Neural cell (in vitro differentiated cells): ENCODE measurements at regions not wholly inside any gene's neighbourhood (a gene's known extent, or its start where the extent isn't known, plus 50 kb on each side); places are given as distances from the start of the nearest gene placed in this dataset.

Source experiments
- H2AFZ ChIP-seq: fragments of 200-600, 300-800 bp; sonication (generic), shearing (Covaris generic); 2 replicates; pipeline ENCODE4 v1.6.0; 2014; ENCODE audit warnings: low read depth, mild to moderate bottlenecking, antibody characterized with exemption, low read length, moderate library complexity
- H3F3A ChIP-seq: fragments of 200-600 bp; shearing (Covaris generic); 2 replicates; pipeline ENCODE4 v1.6.1; 2016; ENCODE audit warnings: mild to moderate bottlenecking, moderate library complexity, mixed read lengths, antibody characterized with exemption, low read length; ENCODE audit not compliant: insufficient read depth, poor library complexity, severe bottlenecking
- H3K27ac ChIP-seq: fragments of 200-600, 300-800 bp; sonication (generic), shearing (Covaris generic); 2 replicates; pipeline ENCODE4 v1.5.1; 2014; ENCODE audit warnings: mild to moderate bottlenecking, low read length, moderate library complexity
- H3K27me3 ChIP-seq: fragments of 300-800, 200-600 bp; sonication (generic), shearing (Covaris generic); 2 replicates; pipeline ENCODE4 v1.6.0; 2014; ENCODE audit warnings: mild to moderate bottlenecking, low read depth, low read length, moderate library complexity; ENCODE audit not compliant: insufficient read depth
- H3K36me3 ChIP-seq: fragments of 300-800, 200-600 bp; sonication (generic), shearing (Covaris generic); 2 replicates; pipeline ENCODE4 v1.5.1; 2014; ENCODE audit warnings: mild to moderate bottlenecking, antibody characterized with exemption, low read length, moderate library complexity; ENCODE audit not compliant: insufficient read depth
- H3K4me2 ChIP-seq: fragments of 300-800, 200-600 bp; sonication (generic), shearing (Covaris generic); 2 replicates; pipeline ENCODE4 v1.6.0; 2014; ENCODE audit warnings: mild to moderate bottlenecking, low read length
- H3K4me3 ChIP-seq: fragments of 300-800, 200-600 bp; sonication (generic), shearing (Covaris generic); 2 replicates; pipeline ENCODE4 v1.5.1; 2014; ENCODE audit warnings: mild to moderate bottlenecking, low read length, moderate library complexity
- H3K79me2 ChIP-seq: fragments of 200-600 bp; shearing (Covaris generic); replicated peaks from 2 replicates; pipeline ENCODE4 v1.6.0; 2014; ENCODE audit warnings: mild to moderate bottlenecking, low read length, moderate library complexity; ENCODE audit not compliant: insufficient read depth
- H3K9ac ChIP-seq: fragments of 300-800, 200-600 bp; sonication (generic), shearing (Covaris generic); 2 replicates; pipeline ENCODE4 v1.6.1; 2016; ENCODE audit warnings: mild to moderate bottlenecking, low read length, mixed read lengths
- H3K9me2 ChIP-seq: fragments of 200-600 bp; shearing (Covaris generic); 2 replicates; pipeline ENCODE4 v1.6.1; 2016; ENCODE audit warnings: mild to moderate bottlenecking, low read length, mixed read lengths; ENCODE audit not compliant: insufficient read depth
- H3K9me3 ChIP-seq: fragments of 200-600, 300-800 bp; sonication (generic), shearing (Covaris generic); 2 replicates; pipeline ENCODE4 v1.6.1; 2016; ENCODE audit warnings: mild to moderate bottlenecking, mixed run types, low read length, moderate library complexity, mixed read lengths
- H4K20me1 ChIP-seq: fragments of 200-600 bp; shearing (Covaris generic); 2 replicates; pipeline ENCODE4 v1.6.1; 2016; ENCODE audit warnings: mild to moderate bottlenecking, mixed run types; ENCODE audit not compliant: insufficient read depth
- CTCF ChIP-seq: fragments of 450-650 bp; IDR thresholded peaks from 2 replicates; pipeline ENCODE4 v1.5.1; 2014; ENCODE audit warnings: antibody characterized with exemption, mild to moderate bottlenecking, moderate library complexity; ENCODE audit not compliant: poor library complexity, severe bottlenecking
- EP300 ChIP-seq: fragments of 450-650 bp; conservative IDR thresholded peaks from 2 replicates; pipeline ENCODE4 v1.6.1; 2014; ENCODE audit warnings: antibody characterized with exemption, mild to moderate bottlenecking, moderate library complexity; ENCODE audit not compliant: poor library complexity, severe bottlenecking
- EZH2 ChIP-seq: fragments of 200-600, 300-800 bp; shearing (Covaris generic), sonication (generic); IDR thresholded peaks from 2 replicates; pipeline ENCODE4 v1.6.1; 2014; ENCODE audit warnings: antibody characterized with exemption, low read length, borderline replicate concordance, mild to moderate bottlenecking; ENCODE audit not compliant: insufficient read depth, poor library complexity, severe bottlenecking
- MXI1 ChIP-seq: fragments of 450-650 bp; conservative IDR thresholded peaks from 2 replicates; pipeline ENCODE4 v1.6.1; 2014; ENCODE audit warnings: antibody characterized with exemption, mild to moderate bottlenecking; ENCODE audit not compliant: poor library complexity, severe bottlenecking
- POLR2AphosphoS5 ChIP-seq: IDR thresholded peaks from 2 replicates; pipeline ENCODE4 v1.6.1; 2012
- RAD21 ChIP-seq: fragments of 450-650 bp; conservative IDR thresholded peaks from 2 replicates; pipeline ENCODE4 v1.6.1; 2014; ENCODE audit warnings: antibody characterized with exemption, mild to moderate bottlenecking, moderate library complexity
- REST ChIP-seq: IDR thresholded peaks from 2 replicates; pipeline ENCODE4 v1.6.1; 2012; ENCODE audit warnings: borderline replicate concordance
- SMC3 ChIP-seq: fragments of 450-650 bp; conservative IDR thresholded peaks from 2 replicates; pipeline ENCODE4 v1.6.1; 2014; ENCODE audit warnings: antibody characterized with exemption, mild to moderate bottlenecking, moderate library complexity; ENCODE audit not compliant: poor library complexity
- TAF1 ChIP-seq: IDR thresholded peaks from 2 replicates; pipeline ENCODE4 v1.6.1; 2012; ENCODE audit warnings: low read depth

GRCh38 chr13:99768986-99769385 is 202.6 kb downstream of the ZIC5 start:
- H3K36me3 ChIP-seq, result no peaks in the 10 kb centered on the region
- no peak overlapping the region for H3K27ac ChIP-seq
- no peak overlapping the region for H3K9ac ChIP-seq
- H3K4me3 ChIP-seq, result no peak overlapping the region
- H3K9me2 ChIP-seq, result no peaks in the 10 kb centered on the region
- H3F3A ChIP-seq, result no peaks in the 10 kb centered on the region
- H3K9me3 ChIP-seq, result no peaks in the 10 kb centered on the region
- no peak overlapping the region for H2AFZ ChIP-seq
- H4K20me1 ChIP-seq, result no peaks in the 10 kb centered on the region
- no peaks in the 10 kb centered on the region for H3K79me2 ChIP-seq
- H3K4me2 ChIP-seq, result no peak overlapping the region
- H3K27me3 ChIP-seq, result no peaks in the 10 kb centered on the region
- no peak for TF ChIP-seq MXI1
- TF ChIP-seq POLR2AphosphoS5, result no peak
- TF ChIP-seq EZH2, result no peak
- no peak for TF ChIP-seq CTCF
- no peak for TF ChIP-seq EP300

- TF ChIP-seq TAF1, result no peak
- TF ChIP-seq RAD21, result no peak
- peak; percentile 12 for TF ChIP-seq CTCF
- no peak for TF ChIP-seq SMC3
- Histone ChIP-seq H3K36me3 (no peaks in the 10 kb centered on the region), H3F3A (no peaks in the 10 kb centered on the region), H3K4me3 (no peak overlapping the region), H3K4me2 (no peak overlapping the region), H3K27ac (no peak overlapping the region), H4K20me1 (no peaks in the 10 kb centered on the region), H3K79me2 (no peaks in the 10 kb centered on the region), H2AFZ (no peak overlapping the region), H3K9me3 (no peaks in the 10 kb centered on the region), H3K9ac (no peak overlapping the region), H3K9me2 (no peaks in the 10 kb centered on the region), H3K27me3 (no peaks in the 10 kb centered on the region)
Measured at GRCh38 chr13:99766641-99767045, 204.9 kb downstream of the ZIC5 start.

GRCh38 chr13:99765869-99766268 is 205.7 kb downstream of the ZIC5 start:
- Histone ChIP-seq H3K36me3 (no peaks in the 10 kb centered on the region), H3K9me2 (no peaks in the 10 kb centered on the region), H3K9ac (no peak overlapping the region), H2AFZ (no peak overlapping the region), H3K4me3 (no peak overlapping the region), H3K4me2 (no peak overlapping the region), H3K27ac (no peak overlapping the region), H3K27me3 (no peaks in the 10 kb centered on the region), H3K79me2 (no peaks in the 10 kb centered on the region), H3F3A (no peaks in the 10 kb centered on the region), H3K9me3 (no peaks in the 10 kb centered on the region), H4K20me1 (no peaks in the 10 kb centered on the region)
- TF ChIP-seq EZH2, result no peak
- TF ChIP-seq RAD21, result no peak
- no peak for TF ChIP-seq EP300
- TF ChIP-seq REST, result no peak
- no peak for TF ChIP-seq TAF1
- no peak for TF ChIP-seq CTCF
- TF ChIP-seq POLR2AphosphoS5, result no peak
- TF ChIP-seq MXI1, result no peak
- no peak for TF ChIP-seq SMC3
